Stimulated activated CD8-positive, alpha-beta memory T cell treated with anti-CD3 and anti-CD28 coated beads, Interleukin-15, amount 100 ng/mL, for 4 hours (primary cell): ENCODE measurements at regions not wholly inside any gene's neighbourhood (a gene's known extent, or its start where the extent isn't known, plus 50 kb on each side); places are given as distances from the start of the nearest gene placed in this dataset.

Experiments
- DNase-seq, 2 donors: peaks; one replicate each; pipeline ENCODE4 v3.0.0-alpha.2; 2020; ENCODE audit warnings: low read depth in 2 of 2

DNA sequence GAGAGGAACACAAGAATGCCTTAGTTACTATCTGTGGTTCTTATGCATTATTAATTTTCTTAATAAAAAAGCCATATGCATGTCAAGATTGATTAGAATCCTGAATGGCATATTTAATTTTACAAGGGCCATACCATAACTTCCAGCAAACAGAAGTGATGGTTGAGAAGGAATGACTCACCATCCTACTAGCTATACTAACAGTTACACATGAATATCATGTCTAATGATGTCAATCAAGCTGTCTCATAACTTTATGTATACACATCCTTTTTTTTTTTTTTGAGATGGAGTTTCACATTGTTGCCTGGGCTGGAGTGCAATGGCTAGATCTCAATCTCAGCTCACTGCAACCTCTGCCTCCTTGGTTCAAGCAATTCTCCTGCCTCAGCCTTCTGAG, 1123.9 kb downstream of the NLGN4Y start:
- DNase-seq = no peak

DNA sequence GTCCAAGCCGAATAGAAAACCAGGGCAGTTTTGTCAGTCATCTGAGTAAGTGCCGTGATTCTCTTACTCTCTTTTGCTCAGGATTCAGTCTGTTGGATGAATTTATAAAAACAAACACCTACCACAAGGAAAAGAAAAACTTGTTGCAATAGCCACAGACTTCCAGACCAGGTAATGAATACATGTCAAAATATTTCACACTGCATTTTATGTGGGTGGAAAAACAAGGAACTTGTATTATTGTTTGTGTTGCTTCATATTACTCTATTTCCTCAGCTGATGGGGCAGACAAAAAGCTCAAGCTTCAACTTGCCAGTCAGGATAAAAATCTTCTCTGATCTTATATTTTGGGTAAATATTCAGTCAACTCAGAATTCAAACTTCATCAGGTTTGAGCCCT, 1125.7 kb downstream of the NLGN4Y start:
- DNase-seq = no peak

DNA sequence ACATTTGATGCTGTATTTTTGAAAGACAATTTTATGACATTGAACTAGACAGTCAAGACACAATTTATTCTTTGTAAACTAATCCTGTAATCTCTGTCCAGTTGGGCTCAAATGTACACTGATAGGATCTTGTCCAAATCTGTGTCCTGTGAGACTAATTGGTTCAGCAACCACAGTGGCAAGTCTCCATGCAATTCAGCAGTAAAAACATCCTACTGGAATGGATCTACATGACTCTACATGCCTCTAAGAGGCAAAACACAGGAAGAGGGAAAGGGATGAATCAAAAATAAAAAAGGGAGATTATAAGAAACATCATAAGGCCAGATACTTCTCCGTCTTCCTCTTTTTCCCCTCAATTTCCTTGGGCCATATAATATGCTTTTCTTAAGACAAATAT, 1164.2 kb downstream of the NLGN4Y start:
- DNase-seq = no peak

DNA sequence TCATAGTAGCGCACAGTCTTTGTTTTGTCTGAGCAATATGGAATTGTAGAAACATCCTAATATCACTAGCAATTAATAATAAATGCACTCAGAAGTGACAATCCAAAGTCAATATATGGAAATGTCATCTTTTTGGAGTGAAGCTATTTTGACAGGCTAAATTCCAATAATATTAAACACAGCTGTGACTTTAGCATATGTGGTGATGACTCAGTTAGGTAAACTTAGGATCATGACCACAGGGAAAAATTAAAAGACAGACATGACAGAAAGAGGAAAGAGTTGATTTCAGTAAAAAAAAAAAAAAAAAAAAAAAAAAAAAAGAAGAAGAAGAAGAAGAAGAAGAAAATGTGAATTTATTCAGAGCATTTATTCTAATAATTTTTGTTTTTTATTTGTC, 1165.7 kb downstream of the NLGN4Y start:
- DNase-seq = no peak

DNA sequence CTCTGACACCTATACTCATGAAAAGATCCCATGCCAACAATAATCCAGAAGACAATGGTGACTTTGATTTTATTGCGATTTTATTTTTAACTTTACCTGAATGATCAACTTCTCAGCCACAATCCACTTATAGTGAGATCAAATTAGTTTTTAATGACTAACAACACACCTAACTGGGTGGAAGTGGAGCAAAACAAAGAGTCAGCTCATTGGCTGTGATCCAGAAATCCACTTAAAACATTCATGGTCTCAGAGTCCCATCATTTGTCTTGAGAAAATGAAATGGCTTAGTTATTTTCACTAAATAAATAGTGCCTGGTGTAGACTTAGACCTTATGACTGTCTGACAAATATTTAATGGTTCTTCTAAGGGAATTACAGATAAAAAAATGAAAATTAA, 1177.8 kb downstream of the NLGN4Y start:
- no peak for DNase-seq

DNA sequence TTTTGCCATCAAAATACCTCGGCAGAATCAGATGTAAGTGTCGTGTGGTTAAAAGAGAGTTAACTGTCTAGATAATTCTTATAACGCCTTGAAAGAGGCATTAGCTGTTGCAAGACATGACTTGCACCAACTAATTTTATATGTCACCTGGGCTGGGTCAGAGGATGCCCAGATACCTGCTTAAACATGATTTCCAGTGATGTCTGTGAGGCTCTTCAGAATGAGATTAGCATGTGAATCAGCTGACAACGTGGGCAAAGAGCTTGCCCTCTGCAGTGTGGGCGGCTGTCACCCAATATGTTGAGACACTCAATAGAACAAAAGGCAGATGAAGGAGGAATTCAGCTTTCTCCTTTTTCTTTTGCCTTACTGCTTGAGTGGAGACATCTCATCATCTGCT, 1180.6 kb downstream of the NLGN4Y start:
- no peak for DNase-seq

DNA sequence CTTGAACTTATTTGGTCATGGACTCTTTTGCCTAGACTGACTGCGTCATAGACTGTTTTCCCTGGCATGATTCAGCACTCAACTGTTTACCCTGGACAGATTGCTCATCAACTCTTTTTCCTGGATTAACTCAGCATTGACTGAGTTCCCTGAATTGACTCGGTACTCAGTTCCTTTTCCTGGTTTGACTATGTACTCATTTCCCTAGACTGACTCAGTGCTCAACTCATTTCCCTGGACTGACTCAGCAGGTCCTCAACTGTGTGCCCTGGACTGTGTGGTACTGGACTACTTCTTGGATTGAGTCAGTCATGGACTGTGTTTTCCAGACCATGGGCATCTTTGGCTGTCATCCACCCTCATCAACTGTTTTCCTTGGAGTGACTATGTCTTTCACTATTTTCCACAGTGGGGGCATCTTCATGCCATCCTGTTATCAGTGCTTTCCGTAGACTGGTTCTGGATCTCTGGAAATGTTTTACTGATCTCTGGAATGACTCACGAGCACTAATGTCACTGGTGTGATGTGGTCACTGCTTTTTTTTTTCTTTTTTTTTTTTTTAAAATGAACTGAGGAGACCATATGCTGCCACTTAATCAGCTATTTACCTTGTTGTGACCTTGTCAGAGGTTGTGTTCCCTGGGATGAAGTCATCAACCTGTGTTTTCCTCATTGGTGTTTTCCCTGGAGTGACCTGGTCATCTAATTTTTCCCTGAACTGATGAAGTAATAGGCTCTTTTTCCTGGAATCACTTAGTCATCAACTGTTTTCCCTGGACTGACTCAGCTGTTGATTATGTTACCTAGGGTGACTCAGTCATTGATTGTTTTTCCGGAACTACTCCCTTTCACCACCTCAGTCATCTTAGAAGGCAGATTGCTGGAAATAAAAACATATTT, 1225.5 kb downstream of the NLGN4Y start:
- DNase-seq = no peak

DNA sequence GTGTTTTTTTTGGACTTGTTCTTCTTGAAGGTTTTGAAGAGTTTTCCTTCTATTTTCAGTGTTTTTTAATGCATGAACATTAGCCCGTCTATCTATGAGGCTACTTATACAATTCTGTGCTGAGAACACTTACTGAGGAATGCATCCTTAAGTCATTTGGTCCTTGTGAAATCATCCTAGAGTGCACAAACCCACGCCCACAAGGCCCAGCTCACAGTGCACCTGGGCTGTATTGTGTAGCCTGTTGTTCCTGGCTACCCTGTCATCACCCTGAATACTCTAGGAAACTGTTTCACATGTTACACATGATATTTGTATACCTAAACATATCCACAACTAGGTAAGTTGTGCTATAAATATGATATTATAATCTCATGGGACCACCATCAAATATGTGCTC, 1226.7 kb downstream of the NLGN4Y start:
- no peak for DNase-seq

DNA sequence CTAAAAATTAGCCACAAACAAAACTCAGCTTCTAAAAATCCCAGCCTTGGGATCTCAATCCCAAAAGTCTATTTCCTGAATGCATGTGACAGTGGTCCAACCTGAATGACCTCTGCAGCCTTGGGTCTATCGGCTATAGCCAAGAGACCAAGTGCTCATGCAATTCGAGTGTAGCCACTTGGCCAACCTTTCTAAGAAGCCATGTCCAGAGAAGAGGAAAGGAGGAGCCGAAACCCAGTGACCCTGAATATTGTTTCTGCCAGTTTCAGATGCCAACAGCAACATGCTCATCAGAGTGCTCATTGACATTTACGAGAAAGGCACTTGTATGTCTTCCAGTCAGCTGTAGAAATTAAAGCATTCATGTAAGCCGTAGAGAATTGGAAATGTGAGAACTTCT, 1231.9 kb downstream of the NLGN4Y start:
- DNase-seq = no peak

DNA sequence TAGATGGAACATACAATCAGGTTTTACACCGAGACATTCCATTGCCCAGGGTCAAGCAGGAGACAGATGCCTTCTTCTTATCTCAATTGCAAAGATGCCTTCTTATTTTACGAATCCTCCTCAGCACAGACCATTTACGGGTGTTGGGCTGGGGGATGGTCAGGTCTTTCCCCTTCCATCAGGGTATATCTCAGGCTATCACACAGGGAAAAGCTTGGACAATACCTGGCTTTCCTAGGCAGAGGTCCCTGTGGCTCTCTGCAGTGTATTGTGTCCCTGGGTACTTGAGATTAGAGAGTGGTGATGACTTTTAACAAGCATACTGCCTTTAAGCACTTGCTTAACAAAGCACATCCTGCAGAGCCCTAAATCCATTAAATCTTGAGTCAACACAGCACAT, 1249.2 kb downstream of the NLGN4Y start:
- DNase-seq = no peak

DNA sequence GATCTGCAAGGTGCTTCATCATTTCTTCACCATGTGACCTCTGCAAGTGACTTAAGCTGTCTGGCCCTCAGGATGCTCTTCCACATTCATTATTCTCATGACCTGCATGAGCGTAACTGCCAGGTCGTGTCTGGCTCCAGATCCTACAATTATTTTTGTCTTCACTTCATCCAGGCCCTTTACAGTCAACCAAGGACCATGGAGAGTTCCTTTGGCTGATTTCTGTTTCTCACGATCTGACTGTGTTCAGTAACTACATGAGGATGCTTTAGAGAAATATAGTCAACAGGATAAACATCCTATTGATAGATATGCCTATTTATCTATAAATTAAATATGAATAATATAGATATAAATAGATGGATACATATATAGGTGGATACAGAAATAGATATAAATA, 1251.6 kb downstream of the NLGN4Y start:
- no peak for DNase-seq

DNA sequence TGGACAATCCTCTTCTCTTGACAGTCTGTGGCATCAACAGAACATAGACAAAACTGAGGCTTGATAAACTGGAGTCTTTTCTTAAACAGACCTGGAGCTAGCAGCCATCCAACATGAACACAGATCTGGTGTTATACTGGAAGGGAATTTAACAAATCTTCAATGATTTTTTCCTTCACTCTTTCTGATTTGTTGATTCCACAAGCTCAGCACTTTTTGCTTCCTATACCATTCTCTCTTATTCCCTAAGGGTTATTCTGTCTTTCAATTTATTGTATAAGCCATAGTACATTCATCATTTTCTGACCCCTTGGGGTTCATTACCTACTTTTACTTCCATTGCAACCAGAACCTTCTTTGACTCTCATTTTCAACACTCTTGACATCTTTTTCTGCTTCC, 1255.6 kb downstream of the NLGN4Y start:
- no peak for DNase-seq

DNA sequence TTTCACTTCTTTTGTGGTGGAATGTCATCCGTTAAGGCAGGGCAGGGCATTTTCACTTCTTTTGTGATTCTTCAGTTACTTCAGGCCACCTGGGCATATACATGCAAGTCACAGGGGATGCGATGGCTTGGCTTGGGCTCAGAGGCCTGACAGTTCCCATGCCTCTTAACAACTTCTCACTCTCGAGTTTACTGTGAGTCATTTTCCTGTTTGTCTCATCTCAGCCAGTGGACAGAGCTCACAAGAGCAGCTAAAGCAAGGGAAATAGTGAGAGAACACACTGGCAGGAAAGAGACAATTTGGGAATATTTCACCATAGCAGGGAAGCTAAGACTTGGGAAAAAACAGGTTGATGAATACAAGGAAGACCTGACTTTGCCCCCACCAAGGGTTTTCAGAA, 1275.7 kb downstream of the NLGN4Y start:
- DNase-seq = no peak

DNA sequence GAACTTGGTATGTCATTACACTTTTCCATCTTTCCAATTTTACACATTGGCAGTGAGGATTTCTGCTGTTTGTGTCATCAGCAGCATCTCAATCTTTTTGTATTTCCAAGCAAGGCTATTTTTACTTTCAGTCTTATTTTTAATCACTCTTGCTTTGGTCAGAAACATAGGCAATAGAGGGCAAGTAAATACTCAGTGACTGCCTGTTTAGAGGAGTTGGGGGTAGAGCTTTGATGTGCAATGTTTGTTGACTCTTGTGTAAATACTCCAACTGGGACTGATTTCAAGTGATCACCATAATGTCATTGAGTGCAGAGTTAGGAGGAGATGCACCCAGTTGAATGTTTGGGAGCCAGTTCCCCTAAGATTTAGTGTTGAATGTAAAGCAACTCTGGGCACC, 1281.7 kb downstream of the NLGN4Y start:
- no peak for DNase-seq

DNA sequence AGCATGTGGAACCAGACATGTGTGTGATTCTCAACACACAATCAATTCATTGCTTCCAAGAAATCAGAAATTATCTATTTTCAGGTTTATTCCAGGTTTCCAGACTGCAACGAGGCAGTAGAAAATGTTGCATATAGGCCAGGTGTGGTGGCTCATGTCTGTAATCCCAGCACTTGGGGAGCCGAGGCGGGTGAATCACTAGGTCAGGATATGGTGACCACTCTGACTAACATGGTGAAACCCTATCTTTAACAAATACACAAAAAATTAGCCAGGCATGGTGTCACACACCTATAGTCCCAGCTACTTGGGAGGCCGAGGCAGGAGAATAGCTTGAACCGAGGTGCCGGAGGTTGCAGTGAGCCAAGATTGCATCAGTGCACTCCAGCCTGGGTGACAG, 1289.9 kb downstream of the NLGN4Y start:
- DNase-seq = no peak
